ENCODE measurements at regions not wholly inside any gene's neighbourhood (a gene's known extent, or its start where the extent isn't known, plus 50 kb on each side); places are given as distances from the start of the nearest gene placed in this dataset.

GRCh38 chr6:104064876-104065275, 794.8 kb downstream of the HACE1 start:
- no peak for DNase-seq (ENCODE audit: low read depth)

DNA sequence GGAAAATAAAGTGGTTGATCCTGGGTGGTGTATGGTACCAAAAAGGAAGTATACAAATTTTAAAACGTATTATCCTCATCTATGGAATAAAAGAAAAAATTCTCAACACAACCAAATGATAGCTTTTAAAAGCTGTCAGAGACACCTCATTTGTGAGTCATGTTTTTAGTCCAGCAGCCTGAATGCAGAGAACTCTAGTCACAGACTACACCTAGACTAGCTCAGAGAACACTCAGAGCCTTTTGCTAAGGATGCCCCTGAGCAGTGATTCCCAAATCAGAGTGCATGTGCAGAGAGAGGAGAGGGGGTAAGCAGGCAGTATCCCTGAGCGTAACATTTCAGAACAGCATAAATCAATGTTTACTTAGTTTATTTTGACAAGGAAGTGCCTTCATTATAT, 809.3 kb downstream of the HACE1 start:
- DNase-seq (ENCODE audit: low read depth), result no peak

- no peak for DNase-seq (ENCODE audit: low read depth)
These were observed 813.3 kb downstream of the HACE1 start for GRCh38 chr6:104046426-104046825.

DNA sequence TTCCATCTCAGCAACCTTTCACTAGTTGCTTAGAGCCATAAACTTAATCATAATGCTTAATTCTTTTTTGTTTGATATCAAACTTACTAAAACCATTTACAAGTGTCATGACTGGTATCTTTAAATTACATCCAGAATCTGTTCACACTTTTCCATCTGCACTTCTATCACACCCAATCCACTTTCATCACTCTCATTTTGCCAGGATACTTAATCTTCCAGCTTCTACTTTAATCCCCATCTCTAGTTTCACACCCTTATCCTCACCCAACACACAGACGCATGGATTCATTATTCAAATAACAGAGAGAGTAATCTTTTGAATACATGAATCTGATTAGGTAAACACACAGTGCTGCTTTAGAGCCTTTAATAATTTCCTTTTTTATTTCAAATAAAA, 828.4 kb downstream of the HACE1 start:
- no peak for DNase-seq (ENCODE audit: low read depth)

GRCh38 chr6:104022126-104022525, 837.6 kb downstream of the HACE1 start:
- DNase-seq (ENCODE audit: low read depth), result no peak

DNA sequence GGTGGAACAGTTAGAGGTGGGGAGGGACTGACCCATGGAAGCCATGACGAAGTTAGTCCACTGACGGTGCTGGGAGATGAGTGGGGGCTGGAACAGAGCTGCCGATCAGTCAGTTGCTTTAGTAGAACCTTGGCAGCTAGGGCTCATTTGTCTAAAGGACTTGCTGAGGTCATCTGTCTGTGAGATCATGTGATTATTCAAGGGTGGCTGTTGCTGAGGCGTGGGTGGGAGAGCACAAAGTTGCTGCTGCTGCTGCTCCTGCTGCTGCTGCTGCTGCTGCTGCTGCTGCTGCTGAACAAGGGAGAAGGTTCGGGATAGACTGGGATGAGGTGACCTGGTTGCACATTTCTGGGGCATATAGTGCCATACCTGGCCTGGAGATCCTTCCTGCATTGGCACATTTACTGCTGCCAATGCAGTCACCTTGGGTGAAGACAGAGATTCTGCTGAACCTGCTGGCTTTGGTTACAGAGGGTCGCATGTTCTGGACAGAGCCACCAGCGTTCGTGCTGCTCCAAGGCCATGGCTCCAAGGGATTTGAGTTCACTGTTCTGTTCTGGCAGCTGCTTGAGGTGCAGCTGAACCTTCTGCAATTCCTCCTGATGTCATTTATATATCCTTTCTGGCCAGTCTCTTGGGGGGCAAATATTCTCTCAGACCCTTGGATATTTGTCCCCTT, 840.5 kb downstream of the HACE1 start:
- no peak for DNase-seq (ENCODE audit: low read depth)

- DNase-seq (ENCODE audit: low read depth), result no peak
These were observed 842.0 kb downstream of the HACE1 start for GRCh38 chr6:104017410-104018381.

DNA sequence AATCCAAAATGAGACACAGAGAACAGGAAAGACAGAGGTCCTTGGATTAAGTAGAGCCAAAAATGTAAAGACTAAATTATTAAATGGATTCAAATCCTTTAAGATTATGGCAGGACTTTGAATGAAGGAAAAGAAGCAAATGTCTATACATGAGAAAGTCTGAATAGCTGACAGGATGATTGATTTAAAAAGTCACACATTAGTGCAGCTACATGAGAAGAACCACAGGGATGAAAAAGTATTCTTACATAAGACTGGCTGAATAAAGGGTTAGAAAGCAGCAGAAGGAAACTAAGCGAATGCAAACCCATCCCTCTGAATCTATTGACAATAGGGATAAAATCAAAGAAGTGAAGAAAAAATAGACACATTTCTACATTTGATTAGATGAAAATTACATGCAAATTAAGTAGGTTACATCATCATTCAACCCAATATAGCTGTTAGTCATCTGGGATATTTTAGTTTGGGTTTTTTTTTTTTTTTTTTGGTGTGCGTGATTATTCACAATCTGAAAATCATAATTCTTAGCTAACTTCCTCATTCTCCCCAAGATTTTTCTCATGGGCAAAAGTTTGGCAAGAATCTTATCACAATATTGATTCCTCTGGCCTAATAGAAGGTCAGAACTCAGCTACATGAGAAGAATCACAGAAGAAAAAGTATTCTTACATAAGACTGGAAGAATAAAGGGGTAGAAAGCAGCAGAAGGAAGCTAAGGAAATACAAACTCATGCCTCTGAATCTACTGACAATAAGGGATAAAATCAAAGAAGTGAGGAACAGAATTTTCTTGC, 845.4 kb downstream of the HACE1 start:
- no peak for DNase-seq (ENCODE audit: low read depth)

- no peak for DNase-seq (ENCODE audit: low read depth)
These were observed 846.3 kb downstream of the HACE1 start for GRCh38 chr6:104013312-104013971.

- DNase-seq (ENCODE audit: low read depth), result no peak
These were observed 848.8 kb downstream of the HACE1 start for GRCh38 chr6:104010897-104011296.

DNA sequence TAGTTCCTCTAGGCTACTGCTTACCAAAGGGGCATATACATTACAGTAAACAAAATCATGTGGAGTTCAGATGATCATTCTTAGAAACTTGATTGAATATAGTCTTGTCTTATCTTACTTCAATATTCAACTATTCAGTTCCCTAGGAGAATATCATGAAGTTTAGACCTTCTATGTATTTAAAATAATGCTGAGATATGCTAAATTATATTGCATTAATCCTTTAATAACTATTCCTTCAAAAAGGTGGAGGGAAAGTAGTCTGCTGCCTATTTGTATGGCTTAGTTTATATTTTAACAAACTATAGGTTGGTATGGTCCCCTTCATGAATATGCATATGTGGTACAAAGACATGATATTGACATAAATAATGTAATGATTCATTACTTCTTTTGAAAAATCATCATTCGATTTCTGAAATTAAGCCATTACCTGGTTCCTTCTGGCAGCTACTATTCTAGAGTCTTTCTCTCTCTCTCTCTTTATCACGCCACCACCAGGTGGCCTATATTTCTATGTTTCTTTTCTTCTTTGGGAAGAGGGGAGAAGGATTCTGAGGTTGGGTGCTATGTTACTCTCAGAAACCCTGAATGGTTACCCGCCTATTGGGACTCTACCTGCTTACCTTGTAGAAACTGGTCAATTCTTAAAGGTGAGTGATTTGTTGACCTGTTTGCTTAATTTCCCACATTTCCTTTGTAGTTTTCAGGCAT, 855.8 kb downstream of the HACE1 start:
- DNase-seq (ENCODE audit: low read depth), result no peak

GRCh38 chr6:103995571-103995970, 864.1 kb downstream of the HACE1 start:
- DNase-seq (ENCODE audit: low read depth), result no peak

GRCh38 chr6:103983860-103984259, 875.9 kb downstream of the HACE1 start:
- no peak for DNase-seq (ENCODE audit: low read depth)

- no peak for DNase-seq (ENCODE audit: low read depth)
These were observed 876.7 kb downstream of the HACE1 start for GRCh38 chr6:103983011-103983410.

GRCh38 chr6:103982574-103982973, 877.1 kb downstream of the HACE1 start:
- DNase-seq (ENCODE audit: low read depth), result no peak

GRCh38 chr6:103979308-103979707, 880.4 kb downstream of the HACE1 start:
- DNase-seq (ENCODE audit: low read depth), result no peak

DNA sequence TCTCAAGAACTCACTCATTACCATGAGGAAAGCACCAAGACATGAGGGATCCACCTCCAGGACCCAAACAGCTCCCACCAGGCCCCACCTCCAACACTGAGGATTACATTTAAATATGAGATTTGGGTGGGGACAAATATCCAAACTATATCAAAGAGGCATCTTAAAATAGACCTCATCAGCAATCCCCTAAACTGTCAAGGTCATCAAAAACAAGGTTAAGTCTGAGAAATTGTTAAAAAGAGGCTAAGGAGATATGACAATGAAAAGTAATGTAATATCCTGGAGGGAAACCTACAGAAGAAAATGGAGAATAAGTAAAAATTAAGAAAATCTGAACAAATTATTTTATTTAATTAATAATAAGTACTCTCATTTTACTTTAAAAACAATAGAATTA, 922.3 kb downstream of the HACE1 start:
- DNase-seq (ENCODE audit: low read depth), result no peak

DNA sequence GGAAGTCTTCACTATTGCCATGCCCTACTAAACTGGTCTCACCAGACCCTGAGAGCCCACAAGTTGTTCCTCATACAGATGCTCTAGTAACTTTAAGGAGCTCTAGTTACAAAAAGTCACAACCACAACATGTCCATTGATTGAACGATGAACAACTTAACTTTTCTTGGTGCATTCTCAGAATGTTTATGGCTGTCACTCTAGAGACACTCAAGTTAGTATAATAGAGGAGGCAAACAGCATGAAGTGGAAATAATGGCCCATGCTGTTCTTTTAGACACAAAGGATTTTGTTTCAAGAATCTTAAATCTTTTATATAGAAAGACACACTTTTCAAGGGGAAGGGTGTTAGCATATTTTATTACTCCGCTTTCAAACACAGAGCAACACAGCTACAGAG, 934.4 kb downstream of the HACE1 start:
- DNase-seq (ENCODE audit: low read depth), result no peak

- no peak for DNase-seq (ENCODE audit: low read depth)
These were observed 949.7 kb downstream of the HACE1 start for GRCh38 chr6:103910018-103910417.

- DNase-seq (ENCODE audit: low read depth), result no peak
These were observed 950.8 kb downstream of the HACE1 start for GRCh38 chr6:103908898-103909297.

DNA sequence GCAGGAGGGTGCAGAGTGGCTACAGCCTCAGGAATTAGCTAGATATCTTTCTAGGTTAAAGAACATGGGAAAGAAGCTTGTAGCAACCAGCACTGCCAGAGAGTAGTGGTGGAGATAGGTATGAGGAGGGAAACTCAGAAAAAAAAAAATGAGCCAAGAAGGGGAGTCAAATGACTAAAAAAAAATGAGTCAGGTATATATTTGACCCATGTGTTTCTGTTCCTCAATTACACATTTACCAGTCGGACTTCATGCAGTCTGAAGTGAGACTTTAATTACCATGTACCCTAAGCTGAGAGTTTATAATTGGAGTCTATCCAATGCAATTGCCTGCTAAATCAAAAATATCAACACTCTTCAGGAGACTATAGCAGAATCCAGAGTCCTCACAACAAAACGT, 964.6 kb downstream of the HACE1 start:
- no peak for DNase-seq (ENCODE audit: low read depth)

Measured in stimulated activated CD8-positive, alpha-beta memory T cell treated with anti-CD3 and anti-CD28 coated beads, Interleukin-15, amount 100 ng/mL, for 1 hour (primary cell).